HepG2 (cell line): ENCODE measurements at regions not wholly inside any gene's neighbourhood (a gene's known extent, or its start where the extent isn't known, plus 50 kb on each side); places are given as distances from the start of the nearest gene placed in this dataset.

Experiments
- ATF7 ChIP-seq, 2 experiments: fragments of 450-650 bp in 1 of 2; sonication (generic) in 1 of 2; formaldehyde crosslinking in 1 of 2; IDR thresholded peaks; 2 replicates each; pipeline versions ENCODE4 v1.4.0 to v1.6.1; 2016 to 2020; ENCODE audit warnings: antibody characterized with exemption in 1 of 2, mild to moderate bottlenecking in 1 of 2, missing genetic modification reagents in 1 of 2
- MEIS1 ChIP-seq: sonication (generic); formaldehyde crosslinking; IDR thresholded peaks from 2 replicates; pipeline ENCODE4 v1.9.0; 2021; ENCODE audit warnings: mild to moderate bottlenecking, missing genetic modification reagents, moderate library complexity, borderline replicate concordance
- MYNN ChIP-seq: sonication (generic); formaldehyde crosslinking; IDR thresholded peaks from 2 replicates; pipeline ENCODE4 v1.4.0; 2020; ENCODE audit warnings: mild to moderate bottlenecking, low read depth, missing genetic modification reagents
- SMAD1 ChIP-seq: sonication (generic); formaldehyde crosslinking; IDR thresholded peaks from 2 replicates; pipeline ENCODE4 v1.4.0; 2020; ENCODE audit warnings: missing genetic modification reagents, low read depth, mild to moderate bottlenecking, borderline replicate concordance
- YY1 ChIP-seq: IDR thresholded peaks from 2 replicates; pipeline ENCODE4 v1.6.1; 2011; ENCODE audit warnings: low read length, low read depth, moderate library complexity, mild to moderate bottlenecking; ENCODE audit not compliant: insufficient read depth, insufficient replicate concordance
- ZBTB8A ChIP-seq: sonication (generic); formaldehyde crosslinking; IDR thresholded peaks from 2 replicates; pipeline ENCODE4 v1.4.0; 2020; ENCODE audit warnings: mild to moderate bottlenecking, low read depth, missing genetic modification reagents, borderline replicate concordance
- ZFX ChIP-seq: sonication (generic); formaldehyde crosslinking; IDR thresholded peaks from 2 replicates; pipeline ENCODE4 v1.4.0; 2020; ENCODE audit warnings: mild to moderate bottlenecking, low read depth, missing genetic modification reagents, moderate library complexity
- ZNF143 ChIP-seq: sonication (generic); formaldehyde crosslinking; IDR thresholded peaks from 2 replicates; pipeline ENCODE4 v1.4.0; 2020; ENCODE audit warnings: missing genetic modification reagents
- ZNF180 ChIP-seq: sonication (generic); formaldehyde crosslinking; IDR thresholded peaks from 2 replicates; pipeline ENCODE4 v1.4.0; 2020; ENCODE audit warnings: low read depth, missing genetic modification reagents, borderline replicate concordance
- ZNF709 ChIP-seq: sonication (generic); formaldehyde crosslinking; IDR thresholded peaks from 2 replicates; pipeline ENCODE4 v1.5.0; 2020; ENCODE audit warnings: mild to moderate bottlenecking, missing genetic modification reagents
- TF ChIP-seq, protein P1 (sequence below): sonication (generic); formaldehyde crosslinking; IDR thresholded peaks from 2 replicates; pipeline ENCODE4 v1.5.1; 2020; ENCODE audit warnings: missing genetic modification reagents, mild to moderate bottlenecking, borderline replicate concordance
- TF ChIP-seq, protein P2 (sequence below): sonication (generic); IDR thresholded peaks from 2 replicates; pipeline ENCODE4 v1.6.1; 2016; ENCODE audit warnings: low read depth, borderline replicate concordance
- TF ChIP-seq, protein P3 (sequence below): sonication (generic); formaldehyde crosslinking; conservative IDR thresholded peaks from 2 replicates; pipeline ENCODE4 v1.8.0; 2022; ENCODE audit warnings: missing genetic modification reagents
- TF ChIP-seq, protein P4 (sequence below): sonication (generic); formaldehyde crosslinking; IDR thresholded peaks from 2 replicates; pipeline ENCODE4 v1.5.0; 2020; ENCODE audit warnings: mild to moderate bottlenecking, missing genetic modification reagents, moderate library complexity
- TF ChIP-seq, protein P5 (sequence below): sonication (generic); formaldehyde crosslinking; IDR thresholded peaks from 2 replicates; pipeline ENCODE4 v1.5.1; 2020; ENCODE audit warnings: mild to moderate bottlenecking, missing genetic modification reagents, borderline replicate concordance
- TF ChIP-seq, protein P6 (sequence below): sonication (generic); formaldehyde crosslinking; conservative IDR thresholded peaks from 2 replicates; pipeline ENCODE4 v1.4.0; 2020; ENCODE audit warnings: missing genetic modification reagents

DNA sequence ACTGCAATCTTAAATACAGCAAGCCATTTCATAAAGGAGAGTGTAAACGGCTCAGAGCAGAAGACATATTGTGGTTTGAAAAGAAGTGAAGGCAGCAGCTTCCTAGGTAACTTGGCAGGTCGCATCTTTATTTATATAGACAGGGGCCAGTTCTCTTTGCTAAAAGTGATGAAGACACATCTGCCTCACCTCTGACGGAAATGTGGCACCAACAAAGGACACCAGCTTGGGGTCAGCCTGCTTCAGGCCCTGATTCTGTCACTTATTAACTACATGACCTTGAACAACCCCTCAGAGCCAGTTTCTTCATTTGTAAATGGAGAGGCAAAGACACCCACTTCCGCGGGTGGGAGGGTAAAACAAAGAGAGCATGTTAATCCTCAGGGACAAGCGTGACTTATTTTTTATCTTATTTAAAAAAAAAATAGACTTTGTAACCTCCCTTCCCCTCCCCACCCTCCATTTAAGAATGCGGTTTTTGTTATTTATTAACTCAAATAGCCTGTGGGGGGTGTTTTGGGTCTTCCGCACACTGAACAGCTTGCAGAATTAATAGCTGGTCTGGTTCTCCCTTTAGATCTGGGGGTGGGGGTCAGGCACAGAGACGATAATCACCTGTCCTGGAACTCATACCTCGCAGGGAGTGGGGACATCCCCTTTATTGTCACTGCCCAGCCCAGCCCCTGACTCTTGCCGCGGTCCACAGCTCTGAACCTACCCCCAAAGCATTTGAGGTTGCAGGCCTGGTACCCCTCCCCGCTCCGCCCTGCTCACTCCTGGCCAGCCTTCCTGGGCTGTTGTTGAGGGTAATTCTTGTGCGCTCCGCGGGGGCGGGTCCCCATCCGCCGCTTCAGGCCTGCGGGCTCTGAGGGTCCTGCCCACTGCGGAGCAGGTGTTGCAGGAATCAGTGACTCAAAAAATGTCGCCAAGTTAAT lies 64.2 kb upstream of the TMEM17 start (continued):
- TF ChIP-seq MEIS1 (CRISPR knock-in tag) (peak; percentile 62), YY1 (peak; percentile 36), MYNN (0 out of 2 replicates have a peak, but pooled peaks have one; percentile 9), ATF7 (IDR thresholded peaks at IDR 0.05) (no peak), ATF7 (CRISPR knock-in tag; IDR thresholded peaks at IDR 0.05) (no peak; the same call in none of the 2 replicates), ZNF143 (peak; percentile 49; the same call in 1 of the 2 replicates), ZFX (CRISPR knock-in tag) (peak; percentile 77), ZBTB8A (CRISPR knock-in tag) (0 out of 2 replicates have a peak, but pooled peaks have one; percentile 39), SMAD1 (peak; percentile 82; the same call in 1 of the 2 replicates), ZNF709 (CRISPR knock-in tag) (peak; percentile 73; the same call in 1 of the 2 replicates), ZNF180 (CRISPR knock-in tag) (no peak)
- TF ChIP-seq, protein P1, sequence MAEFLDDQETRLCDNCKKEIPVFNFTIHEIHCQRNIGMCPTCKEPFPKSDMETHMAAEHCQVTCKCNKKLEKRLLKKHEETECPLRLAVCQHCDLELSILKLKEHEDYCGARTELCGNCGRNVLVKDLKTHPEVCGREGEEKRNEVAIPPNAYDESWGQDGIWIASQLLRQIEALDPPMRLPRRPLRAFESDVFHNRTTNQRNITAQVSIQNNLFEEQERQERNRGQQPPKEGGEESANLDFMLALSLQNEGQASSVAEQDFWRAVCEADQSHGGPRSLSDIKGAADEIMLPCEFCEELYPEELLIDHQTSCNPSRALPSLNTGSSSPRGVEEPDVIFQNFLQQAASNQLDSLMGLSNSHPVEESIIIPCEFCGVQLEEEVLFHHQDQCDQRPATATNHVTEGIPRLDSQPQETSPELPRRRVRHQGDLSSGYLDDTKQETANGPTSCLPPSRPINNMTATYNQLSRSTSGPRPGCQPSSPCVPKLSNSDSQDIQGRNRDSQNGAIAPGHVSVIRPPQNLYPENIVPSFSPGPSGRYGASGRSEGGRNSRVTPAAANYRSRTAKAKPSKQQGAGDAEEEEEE (CRISPR knock-in tag) = no peak
- TF ChIP-seq, protein P2, sequence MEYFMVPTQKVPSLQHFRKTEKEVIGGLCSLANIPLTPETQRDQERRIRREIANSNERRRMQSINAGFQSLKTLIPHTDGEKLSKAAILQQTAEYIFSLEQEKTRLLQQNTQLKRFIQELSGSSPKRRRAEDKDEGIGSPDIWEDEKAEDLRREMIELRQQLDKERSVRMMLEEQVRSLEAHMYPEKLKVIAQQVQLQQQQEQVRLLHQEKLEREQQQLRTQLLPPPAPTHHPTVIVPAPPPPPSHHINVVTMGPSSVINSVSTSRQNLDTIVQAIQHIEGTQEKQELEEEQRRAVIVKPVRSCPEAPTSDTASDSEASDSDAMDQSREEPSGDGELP = peak; percentile 46
- TF ChIP-seq, protein P3, sequence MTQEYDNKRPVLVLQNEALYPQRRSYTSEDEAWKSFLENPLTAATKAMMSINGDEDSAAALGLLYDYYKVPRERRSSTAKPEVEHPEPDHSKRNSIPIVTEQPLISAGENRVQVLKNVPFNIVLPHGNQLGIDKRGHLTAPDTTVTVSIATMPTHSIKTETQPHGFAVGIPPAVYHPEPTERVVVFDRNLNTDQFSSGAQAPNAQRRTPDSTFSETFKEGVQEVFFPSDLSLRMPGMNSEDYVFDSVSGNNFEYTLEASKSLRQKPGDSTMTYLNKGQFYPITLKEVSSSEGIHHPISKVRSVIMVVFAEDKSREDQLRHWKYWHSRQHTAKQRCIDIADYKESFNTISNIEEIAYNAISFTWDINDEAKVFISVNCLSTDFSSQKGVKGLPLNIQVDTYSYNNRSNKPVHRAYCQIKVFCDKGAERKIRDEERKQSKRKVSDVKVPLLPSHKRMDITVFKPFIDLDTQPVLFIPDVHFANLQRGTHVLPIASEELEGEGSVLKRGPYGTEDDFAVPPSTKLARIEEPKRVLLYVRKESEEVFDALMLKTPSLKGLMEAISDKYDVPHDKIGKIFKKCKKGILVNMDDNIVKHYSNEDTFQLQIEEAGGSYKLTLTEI (CRISPR knock-in tag) = no peak
- TF ChIP-seq, protein P4, sequence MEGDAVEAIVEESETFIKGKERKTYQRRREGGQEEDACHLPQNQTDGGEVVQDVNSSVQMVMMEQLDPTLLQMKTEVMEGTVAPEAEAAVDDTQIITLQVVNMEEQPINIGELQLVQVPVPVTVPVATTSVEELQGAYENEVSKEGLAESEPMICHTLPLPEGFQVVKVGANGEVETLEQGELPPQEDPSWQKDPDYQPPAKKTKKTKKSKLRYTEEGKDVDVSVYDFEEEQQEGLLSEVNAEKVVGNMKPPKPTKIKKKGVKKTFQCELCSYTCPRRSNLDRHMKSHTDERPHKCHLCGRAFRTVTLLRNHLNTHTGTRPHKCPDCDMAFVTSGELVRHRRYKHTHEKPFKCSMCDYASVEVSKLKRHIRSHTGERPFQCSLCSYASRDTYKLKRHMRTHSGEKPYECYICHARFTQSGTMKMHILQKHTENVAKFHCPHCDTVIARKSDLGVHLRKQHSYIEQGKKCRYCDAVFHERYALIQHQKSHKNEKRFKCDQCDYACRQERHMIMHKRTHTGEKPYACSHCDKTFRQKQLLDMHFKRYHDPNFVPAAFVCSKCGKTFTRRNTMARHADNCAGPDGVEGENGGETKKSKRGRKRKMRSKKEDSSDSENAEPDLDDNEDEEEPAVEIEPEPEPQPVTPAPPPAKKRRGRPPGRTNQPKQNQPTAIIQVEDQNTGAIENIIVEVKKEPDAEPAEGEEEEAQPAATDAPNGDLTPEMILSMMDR (CRISPR knock-in tag) = peak; percentile 13; the same call in 1 of the 2 replicates
- TF ChIP-seq, protein P5, sequence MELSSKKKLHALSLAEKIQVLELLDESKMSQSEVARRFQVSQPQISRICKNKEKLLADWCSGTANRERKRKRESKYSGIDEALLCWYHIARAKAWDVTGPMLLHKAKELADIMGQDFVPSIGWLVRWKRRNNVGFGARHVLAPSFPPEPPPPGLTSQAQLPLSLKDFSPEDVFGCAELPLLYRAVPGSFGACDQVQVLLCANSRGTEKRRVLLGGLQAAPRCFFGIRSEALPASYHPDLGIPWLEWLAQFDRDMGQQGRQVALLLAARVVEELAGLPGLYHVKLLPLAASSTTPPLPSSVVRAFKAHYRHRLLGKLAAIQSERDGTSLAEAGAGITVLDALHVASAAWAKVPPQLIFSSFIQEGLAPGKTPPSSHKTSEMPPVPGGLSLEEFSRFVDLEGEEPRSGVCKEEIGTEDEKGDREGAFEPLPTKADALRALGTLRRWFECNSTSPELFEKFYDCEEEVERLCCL (CRISPR knock-in tag) = peak; percentile 47; the same call in 1 of the 2 replicates
- TF ChIP-seq, protein P6, sequence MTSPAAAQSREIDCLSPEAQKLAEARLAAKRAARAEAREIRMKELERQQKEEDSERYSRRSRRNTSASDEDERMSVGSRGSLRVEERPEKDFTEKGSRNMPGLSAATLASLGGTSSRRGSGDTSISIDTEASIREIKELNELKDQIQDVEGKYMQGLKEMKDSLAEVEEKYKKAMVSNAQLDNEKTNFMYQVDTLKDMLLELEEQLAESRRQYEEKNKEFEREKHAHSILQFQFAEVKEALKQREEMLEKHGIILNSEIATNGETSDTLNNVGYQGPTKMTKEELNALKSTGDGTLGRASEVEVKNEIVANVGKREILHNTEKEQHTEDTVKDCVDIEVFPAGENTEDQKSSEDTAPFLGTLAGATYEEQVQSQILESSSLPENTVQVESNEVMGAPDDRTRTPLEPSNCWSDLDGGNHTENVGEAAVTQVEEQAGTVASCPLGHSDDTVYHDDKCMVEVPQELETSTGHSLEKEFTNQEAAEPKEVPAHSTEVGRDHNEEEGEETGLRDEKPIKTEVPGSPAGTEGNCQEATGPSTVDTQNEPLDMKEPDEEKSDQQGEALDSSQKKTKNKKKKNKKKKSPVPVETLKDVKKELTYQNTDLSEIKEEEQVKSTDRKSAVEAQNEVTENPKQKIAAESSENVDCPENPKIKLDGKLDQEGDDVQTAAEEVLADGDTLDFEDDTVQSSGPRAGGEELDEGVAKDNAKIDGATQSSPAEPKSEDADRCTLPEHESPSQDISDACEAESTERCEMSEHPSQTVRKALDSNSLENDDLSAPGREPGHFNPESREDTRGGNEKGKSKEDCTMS = no peak
